Activated CD8-positive, alpha-beta memory T cell treated with anti-CD3 and anti-CD28 coated beads for 1 hour (primary cell): ENCODE measurements at regions not wholly inside any gene's neighbourhood (a gene's known extent, or its start where the extent isn't known, plus 50 kb on each side); places are given as distances from the start of the nearest gene placed in this dataset.

Source experiments
- DNase-seq, 2 donors: peaks; one replicate each; pipeline ENCODE4 v3.0.0-alpha.2; 2020; ENCODE audit warnings: low read depth in 1 of 2; ENCODE audit errors: extremely low read depth in 1 of 2

GRCh38 chr7:1318051-1318450 lies 85.4 kb downstream of the UNCX start:
- DNase-seq: no peak

GRCh38 chr7:1318661-1319060 lies 86.0 kb downstream of the UNCX start:
- DNase-seq: no peak

GRCh38 chr7:1320616-1321240 lies 88.1 kb downstream of the UNCX start:
- no peak for DNase-seq

GRCh38 chr7:1321411-1322239 lies 89.0 kb downstream of the UNCX start:
- DNase-seq: no peak

DNA sequence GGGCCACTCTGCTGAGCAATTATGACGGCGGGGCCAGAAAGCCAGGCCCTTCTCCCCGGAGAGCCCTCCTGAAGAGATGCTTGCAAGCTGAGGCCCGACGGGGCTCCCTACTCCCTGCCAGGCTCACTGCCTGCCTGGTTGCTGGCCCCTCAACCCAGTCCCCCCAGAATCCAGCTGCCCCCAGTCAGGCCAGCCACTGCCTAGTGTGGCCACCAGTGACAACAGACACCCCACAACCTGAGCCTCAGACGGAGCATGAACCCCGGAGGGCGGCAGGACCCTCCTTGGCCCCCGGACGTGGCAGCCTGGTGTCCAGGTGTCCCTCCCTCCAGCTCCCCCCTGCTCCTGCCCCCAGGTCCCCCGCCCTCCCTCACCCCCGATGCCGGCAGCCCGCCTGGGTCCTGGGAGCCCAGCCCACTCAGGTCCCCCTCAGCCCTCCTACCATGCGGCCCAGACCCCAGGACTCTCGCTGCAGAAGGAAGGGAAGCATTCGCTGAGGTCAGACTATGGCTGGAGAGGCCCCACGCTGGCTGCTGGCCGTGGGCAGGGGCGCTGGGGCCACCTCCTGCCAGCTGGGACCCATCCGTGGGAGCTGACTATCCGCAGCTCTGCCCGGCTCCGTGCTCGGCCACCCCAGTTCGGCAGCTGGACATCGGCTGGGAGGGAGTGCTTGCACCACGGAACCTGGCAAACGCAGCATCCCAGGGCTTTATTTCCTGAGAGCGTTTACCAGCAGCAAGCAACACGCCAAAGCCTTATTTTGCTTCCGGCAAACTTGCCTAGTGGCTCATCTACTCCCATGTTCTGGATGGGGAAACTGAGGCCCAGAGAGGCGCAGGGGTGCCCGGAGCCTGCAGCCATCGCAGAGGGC lies 89.8 kb downstream of the UNCX start:
- no peak for DNase-seq

DNA sequence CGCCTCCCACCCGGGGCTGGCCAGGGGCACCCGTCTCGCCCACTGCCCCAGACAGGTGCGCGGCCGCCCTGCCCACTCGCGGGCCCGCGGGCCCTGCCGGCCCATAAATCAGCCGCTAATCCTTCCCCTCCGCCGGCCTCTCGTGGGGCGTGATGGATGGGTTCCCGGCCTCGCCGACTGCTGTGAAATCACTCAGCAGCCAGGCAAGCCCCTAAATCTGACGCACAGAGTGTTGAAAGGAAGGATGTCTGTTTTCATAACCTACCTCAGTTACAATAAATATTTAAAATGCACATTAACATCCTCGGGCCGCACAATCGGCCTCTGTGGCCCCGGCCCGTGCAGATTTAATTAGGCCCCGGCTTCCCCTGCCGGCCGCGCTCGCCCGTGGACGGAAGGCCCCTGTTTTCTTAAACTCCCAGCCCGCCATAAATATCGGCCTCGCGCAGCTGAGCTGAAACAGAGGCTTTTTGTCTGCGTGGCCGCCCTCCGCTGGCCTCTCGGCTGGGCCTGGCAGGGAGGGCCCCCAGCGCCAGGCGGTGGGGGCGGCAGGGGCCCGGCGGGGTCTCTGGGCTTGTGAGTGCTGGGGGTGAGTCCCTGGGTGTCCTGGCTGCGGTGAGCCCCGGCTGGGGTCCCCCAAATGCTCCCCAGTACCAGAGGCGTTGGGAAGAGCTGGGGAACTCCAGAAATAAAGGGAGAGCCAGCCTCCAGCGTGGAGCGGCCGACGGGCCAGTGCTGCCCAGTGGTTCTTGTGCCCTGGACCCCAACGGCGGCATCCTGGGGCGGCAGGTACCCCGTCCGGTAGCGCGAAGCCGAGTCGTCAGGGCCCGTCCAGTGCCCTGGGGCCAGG lies 90.7 kb downstream of the UNCX start:
- DNase-seq: no peak

DNA sequence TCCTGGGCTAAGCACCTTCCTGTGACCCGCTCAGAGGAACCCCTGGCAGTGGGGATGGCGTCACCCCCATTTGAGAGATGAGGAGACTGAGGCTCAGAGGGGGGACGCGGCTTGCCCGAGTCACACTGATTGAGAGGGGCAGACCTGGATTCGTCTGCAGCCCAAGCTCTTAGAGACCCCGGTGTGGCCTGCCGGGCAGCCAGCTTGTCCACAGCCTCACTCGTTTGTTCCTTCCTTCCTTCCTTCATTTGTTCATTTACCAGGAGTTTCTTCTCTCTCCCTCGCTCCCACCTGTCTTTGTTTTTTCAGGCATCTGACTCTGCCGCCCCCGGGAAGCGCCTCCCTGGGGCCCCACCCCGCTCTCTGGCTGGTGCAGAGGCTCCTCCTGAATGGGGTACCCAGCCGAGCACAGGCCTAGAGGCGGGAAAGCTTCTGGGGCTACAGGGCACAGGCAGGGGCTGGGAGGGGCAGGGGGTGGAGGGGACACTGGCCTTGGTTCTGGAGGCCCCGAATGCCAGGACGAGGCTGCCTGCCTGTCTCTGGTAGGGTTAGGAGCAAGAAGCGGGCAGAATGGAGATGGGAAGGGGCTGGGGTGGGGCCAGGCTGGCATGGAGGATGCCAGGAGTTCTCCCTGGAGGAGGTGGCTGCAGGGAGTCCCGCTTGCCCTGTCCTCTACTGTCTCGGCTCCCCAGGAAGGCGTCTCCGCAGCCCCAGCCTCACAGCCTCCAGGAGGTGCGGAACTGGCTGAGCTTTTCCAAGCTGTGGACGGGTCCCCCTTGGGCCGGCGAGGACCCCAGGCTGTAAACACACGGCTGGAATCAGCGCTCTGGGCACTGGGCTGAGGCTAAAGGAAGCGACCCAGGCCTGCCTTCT lies 91.6 kb downstream of the UNCX start:
- DNase-seq: no peak

GRCh38 chr7:1325246-1325645 lies 92.6 kb downstream of the UNCX start:
- no peak for DNase-seq

- DNase-seq: no peak
Measured at GRCh38 chr7:1325646-1326510, 93.2 kb downstream of the UNCX start.

GRCh38 chr7:1326511-1326785 lies 93.8 kb downstream of the UNCX start:
- DNase-seq: no peak

DNA sequence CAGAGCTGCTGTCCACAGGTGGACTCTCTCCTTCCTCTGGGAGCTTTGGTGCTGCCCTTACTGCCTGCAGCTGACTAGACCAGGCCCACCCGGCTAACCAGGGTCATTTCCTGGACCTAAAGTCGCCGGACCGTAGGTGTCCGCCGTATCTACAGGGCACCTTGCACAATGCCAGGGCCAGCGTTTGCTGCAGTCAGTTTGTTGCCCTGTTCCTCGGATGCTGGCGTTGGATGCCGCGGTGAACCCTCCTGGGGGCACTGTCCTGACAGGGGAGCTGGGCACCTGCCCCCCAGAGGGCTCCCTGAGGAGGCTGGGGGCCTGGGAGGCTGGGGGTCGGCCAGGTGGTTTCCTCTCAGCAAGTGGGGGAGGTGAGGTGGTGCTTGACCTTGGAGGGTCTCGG lies 96.6 kb downstream of the UNCX start:
- no peak for DNase-seq

- DNase-seq: no peak
Measured at GRCh38 chr7:1329966-1330800, 97.5 kb downstream of the UNCX start.

DNA sequence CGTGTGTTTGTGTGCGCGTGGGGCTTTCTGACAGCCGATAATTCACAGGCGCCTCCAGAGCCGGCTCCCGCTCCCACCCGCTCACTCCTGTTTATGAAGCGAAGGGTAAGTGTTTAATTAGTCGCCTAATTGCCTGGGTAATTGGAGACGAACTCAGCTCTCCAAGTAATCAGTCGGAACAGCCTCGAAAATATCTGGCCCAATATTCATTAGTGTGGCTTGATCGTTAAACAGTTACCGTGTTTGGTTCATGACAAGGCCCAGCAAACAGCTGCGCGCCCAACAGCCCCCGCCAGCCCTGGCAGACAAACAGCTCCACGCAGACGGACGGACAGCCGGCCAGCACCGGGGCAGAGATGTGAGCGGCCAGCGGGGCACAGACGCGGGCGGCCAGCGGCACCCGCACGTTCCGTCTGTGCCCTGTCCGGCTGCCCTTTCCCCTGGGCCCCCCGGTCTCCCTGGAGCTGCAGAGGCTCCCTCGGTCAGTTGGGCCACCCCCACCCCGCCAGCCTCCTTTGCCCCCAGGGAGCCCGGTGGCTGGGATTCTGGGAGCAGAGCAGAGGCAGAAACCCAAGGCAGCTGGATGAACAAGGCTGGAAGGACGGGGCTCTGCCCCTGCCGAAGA lies 98.2 kb downstream of the UNCX start:
- no peak for DNase-seq

- no peak for DNase-seq
Measured at GRCh38 chr7:1331561-1332467, 99.1 kb downstream of the UNCX start.

DNA sequence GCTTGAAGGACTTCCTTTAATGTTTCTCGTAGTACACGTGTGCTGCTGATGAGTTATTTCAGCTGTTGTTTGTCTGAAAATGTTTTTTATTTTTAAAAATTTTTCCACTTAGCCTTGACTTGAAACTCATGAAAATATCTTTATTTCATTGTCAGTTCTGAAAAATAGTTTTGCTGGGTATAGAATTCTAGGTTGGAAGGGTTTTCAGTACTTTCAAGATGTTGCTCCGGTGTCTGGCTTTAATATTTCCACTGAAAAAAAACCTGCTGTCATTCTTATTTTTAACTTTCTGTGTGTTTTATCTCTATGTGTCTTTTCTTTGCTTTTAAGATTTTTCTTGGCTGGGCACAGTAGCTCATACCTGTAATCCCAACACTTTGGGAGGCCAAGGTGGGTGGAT lies 103.8 kb downstream of the UNCX start:
- DNase-seq: no peak

DNA sequence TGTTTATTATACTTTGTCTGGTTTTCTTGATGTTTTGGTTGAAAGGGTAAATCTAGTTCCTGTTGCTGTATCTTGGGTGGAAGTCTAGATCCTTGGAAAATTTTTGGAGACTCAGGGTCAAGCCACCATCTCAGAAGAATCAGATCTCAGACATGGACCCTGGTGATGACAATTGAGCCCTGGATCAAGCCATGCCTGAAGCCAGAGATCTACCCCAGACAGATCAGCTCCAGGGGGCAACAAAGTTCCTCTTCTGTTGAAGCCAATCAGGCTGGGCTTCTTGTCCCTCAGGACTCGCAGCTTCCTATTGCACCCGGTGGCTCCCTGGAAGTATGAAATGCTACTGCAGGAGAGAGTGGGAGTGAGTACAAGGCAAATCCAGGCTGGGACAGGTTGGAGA lies 106.9 kb downstream of the UNCX start:
- no peak for DNase-seq

DNA sequence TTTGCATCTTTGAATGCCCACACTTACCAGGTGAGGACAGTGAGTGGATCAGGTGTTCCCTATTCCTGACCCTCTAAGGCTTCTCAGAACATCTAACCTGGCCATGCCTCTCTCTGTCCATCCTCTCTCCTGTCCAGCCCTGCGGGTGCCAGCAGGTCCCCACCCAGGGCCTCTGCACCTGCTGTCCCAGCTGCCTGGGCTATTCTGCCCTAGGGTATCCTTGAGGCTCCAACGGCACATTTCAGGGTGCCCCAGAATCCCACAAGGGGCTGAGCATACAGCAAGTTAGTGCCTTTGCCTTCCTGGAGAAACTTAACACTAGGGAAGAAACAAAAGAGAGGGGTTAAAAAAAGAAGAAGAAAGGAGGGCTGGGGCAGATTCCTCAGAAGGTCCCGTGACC lies 107.4 kb downstream of the UNCX start:
- no peak for DNase-seq
